Fibroblast of lung (primary cell): ENCODE measurements at regions not wholly inside any gene's neighbourhood (a gene's known extent, or its start where the extent isn't known, plus 50 kb on each side); places are given as distances from the start of the nearest gene placed in this dataset.

ENCODE experiments used
- DNase-seq, 2 donors: peaks; one replicate each; pipeline versions ENCODE4 v3.0.0 to v3.0.0-alpha.2; 2010; ENCODE audit warnings: low read depth in 2 of 2
- H2AFZ ChIP-seq: 2 replicates; pipeline ENCODE4 v1.5.1; 2012; ENCODE audit warnings: low read length, control low read depth, inconsistent platforms
- H3K27ac ChIP-seq: 2 replicates; pipeline ENCODE4 v1.5.1; 2011; ENCODE audit warnings: low read length, control low read depth; ENCODE audit not compliant: insufficient read depth
- H3K27me3 ChIP-seq: 2 replicates; pipeline ENCODE4 v1.5.1; 2011; ENCODE audit warnings: mild to moderate bottlenecking, low read length; ENCODE audit not compliant: control insufficient read depth, insufficient read depth
- H3K36me3 ChIP-seq: 2 replicates; pipeline ENCODE4 v1.5.1; 2011; ENCODE audit warnings: low read length; ENCODE audit not compliant: control insufficient read depth, insufficient read depth
- H3K4me1 ChIP-seq: 2 replicates; pipeline ENCODE4 v1.5.1; 2011; ENCODE audit warnings: low read length; ENCODE audit not compliant: control insufficient read depth, insufficient read depth; ENCODE audit errors: extremely low read depth
- H3K4me2 ChIP-seq: 2 replicates; pipeline ENCODE4 v1.5.1; 2011; ENCODE audit warnings: low read length, control low read depth; ENCODE audit not compliant: insufficient read depth; ENCODE audit errors: extremely low read depth
- H3K4me3 ChIP-seq, 4 experiments: fragments of 200-600 bp in 1 of 4; sonication (generic) in 1 of 4; replicated peaks in 1 of 4; 2 replicates each; pipeline ENCODE4 v1.5.1; 2011 to 2016; ENCODE audit warnings: low read length in 4 of 4, low read depth in 3 of 4, mild to moderate bottlenecking in 3 of 4, control low read depth in 2 of 4, inconsistent platforms in 1 of 4, mixed read lengths in 1 of 4; ENCODE audit not compliant: insufficient read depth in 1 of 4; ENCODE audit errors: control extremely low read depth in 1 of 4
- H3K79me2 ChIP-seq: 2 replicates; pipeline ENCODE4 v1.5.1; 2012; ENCODE audit warnings: mild to moderate bottlenecking, low read length, inconsistent platforms; ENCODE audit not compliant: control insufficient read depth, insufficient read depth
- H3K9ac ChIP-seq: 2 replicates; pipeline ENCODE4 v1.5.1; 2011; ENCODE audit warnings: mild to moderate bottlenecking, low read length, control low read depth; ENCODE audit not compliant: insufficient read depth
- H3K9me3 ChIP-seq: 2 replicates; pipeline ENCODE4 v1.5.1; 2012; ENCODE audit warnings: low read depth, low read length; ENCODE audit not compliant: control insufficient read depth, insufficient read depth
- H4K20me1 ChIP-seq: 2 replicates; pipeline ENCODE4 v1.5.1; 2011; ENCODE audit warnings: low read length; ENCODE audit not compliant: control insufficient read depth, insufficient read depth; ENCODE audit errors: extremely low read depth
- EZH2 ChIP-seq: IDR thresholded peaks from 2 replicates; pipeline ENCODE4 v1.5.1; 2012; ENCODE audit warnings: low read length, control low read depth, mild to moderate bottlenecking; ENCODE audit errors: missing control alignments
- TF ChIP-seq, protein P1 (sequence below), 2 donors: IDR thresholded peaks in 1 of 2; conservative IDR thresholded peaks in 1 of 2; 1 replicate in 1 of 2; 2 replicates in 1 of 2; pipeline ENCODE4 v1.5.1; 2011 to 2012; ENCODE audit warnings: low read length in 2 of 2, control low read depth in 1 of 2, inconsistent platforms in 1 of 2, low read depth in 1 of 2, mild to moderate bottlenecking in 1 of 2

DNA sequence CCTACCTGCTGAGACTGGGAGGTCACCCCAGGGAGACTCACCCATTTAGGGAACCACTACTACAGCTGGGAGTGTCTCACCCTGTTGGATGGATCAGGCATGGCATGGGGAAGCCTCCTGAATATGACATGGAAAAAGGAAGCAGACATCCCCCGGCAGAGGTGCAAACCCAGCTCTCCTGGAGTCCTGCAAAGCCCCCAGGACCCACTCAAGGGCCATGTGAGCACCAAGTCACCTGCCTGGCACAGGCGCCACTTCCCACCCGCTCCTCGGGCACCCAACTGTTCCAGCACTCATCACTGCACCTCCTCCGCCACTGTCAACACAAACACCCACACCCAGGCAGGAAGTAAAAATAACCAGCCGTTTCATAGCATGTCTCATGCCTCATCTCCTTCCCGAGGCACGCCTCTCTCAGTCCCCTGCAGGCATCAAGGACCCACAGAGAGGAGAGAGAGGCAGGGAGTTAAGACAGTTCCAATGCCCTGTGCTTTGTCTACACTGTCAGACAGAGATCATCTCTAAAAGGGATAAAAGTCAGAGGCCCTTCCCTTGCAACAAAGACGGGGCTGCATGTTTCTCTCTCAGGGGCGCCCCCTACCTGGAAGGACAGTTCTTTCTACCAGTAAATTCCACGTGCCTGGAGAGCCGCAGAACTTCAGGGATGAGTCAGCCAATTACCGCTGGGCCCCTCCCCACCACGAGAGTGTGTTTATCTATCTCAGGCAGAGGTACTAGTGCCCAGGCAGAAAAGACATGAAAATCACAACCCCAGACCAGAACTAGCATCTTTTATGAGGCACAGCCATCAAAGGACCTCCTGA lies 150.1 kb upstream of the SOD1 start:
- no peaks in the 10 kb centered on the region for H3K4me1 ChIP-seq
- H3K9ac ChIP-seq: no peak overlapping the region
- H2AFZ ChIP-seq: no peak overlapping the region
- no peak overlapping the region for H3K4me3 ChIP-seq
- H3K79me2 ChIP-seq: no peaks in the 10 kb centered on the region
- no peak overlapping the region for H3K27ac ChIP-seq
- H4K20me1 ChIP-seq: no peaks in the 10 kb centered on the region
- H3K36me3 ChIP-seq: no peaks in the 10 kb centered on the region
- no peak overlapping the region for H3K4me2 ChIP-seq
- H3K27me3 ChIP-seq: no peaks in the 10 kb centered on the region
- no peaks in the 10 kb centered on the region for H3K9me3 ChIP-seq
- peak in 1 of 2 donors; percentile 41 for DNase-seq
- TF ChIP-seq EZH2: no peak
- TF ChIP-seq, protein P1, sequence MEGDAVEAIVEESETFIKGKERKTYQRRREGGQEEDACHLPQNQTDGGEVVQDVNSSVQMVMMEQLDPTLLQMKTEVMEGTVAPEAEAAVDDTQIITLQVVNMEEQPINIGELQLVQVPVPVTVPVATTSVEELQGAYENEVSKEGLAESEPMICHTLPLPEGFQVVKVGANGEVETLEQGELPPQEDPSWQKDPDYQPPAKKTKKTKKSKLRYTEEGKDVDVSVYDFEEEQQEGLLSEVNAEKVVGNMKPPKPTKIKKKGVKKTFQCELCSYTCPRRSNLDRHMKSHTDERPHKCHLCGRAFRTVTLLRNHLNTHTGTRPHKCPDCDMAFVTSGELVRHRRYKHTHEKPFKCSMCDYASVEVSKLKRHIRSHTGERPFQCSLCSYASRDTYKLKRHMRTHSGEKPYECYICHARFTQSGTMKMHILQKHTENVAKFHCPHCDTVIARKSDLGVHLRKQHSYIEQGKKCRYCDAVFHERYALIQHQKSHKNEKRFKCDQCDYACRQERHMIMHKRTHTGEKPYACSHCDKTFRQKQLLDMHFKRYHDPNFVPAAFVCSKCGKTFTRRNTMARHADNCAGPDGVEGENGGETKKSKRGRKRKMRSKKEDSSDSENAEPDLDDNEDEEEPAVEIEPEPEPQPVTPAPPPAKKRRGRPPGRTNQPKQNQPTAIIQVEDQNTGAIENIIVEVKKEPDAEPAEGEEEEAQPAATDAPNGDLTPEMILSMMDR (conservative IDR thresholded peaks at IDR 0.05 in 1 of 2, IDR thresholded peaks at IDR 0.05 in 1 of 2; ENCODE audit: low read depth in 1 of 2, low read length in 2 of 2): no peak

GRCh38 chr21:31505975-31506374 lies 153.5 kb upstream of the SOD1 start:
- H3K79me2 ChIP-seq: no peaks in the 10 kb centered on the region
- no peaks in the 10 kb centered on the region for H3K27me3 ChIP-seq

DNA sequence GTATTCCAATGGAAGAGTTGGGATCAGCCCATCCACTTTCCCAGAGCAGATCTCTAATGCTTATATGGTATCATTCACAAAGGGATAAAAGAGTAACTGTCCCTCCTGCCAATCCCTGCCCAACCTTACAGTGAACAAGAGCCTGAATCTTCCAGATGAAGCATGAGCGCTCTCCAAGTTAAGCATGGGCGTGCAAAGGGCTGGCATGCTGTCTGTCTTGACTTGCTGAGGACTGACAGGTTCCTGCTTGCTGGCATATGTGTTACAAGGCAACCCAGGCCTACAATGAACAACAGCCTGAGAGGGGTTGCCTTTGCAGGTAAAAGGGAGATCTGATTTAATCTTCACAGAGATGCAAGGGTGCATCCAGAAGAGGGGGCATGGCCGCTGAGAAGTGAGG lies 155.6 kb upstream of the SOD1 start:
- Histone ChIP-seq H3K9me3 (no peaks in the 10 kb centered on the region), H3K9ac (no peak overlapping the region), H2AFZ (no peak overlapping the region), H3K27me3 (no peaks in the 10 kb centered on the region), H3K4me1 (no peaks in the 10 kb centered on the region), H3K27ac (no peak overlapping the region), H4K20me1 (no peaks in the 10 kb centered on the region), H3K4me3 (no peak overlapping the region), H3K36me3 (no peaks in the 10 kb centered on the region), H3K79me2 (no peaks in the 10 kb centered on the region), H3K4me2 (no peak overlapping the region)
- TF ChIP-seq EZH2: no peak
- TF ChIP-seq, protein P1 (conservative IDR thresholded peaks at IDR 0.05 in 1 of 2, IDR thresholded peaks at IDR 0.05 in 1 of 2; ENCODE audit: low read depth in 1 of 2, low read length in 2 of 2): no peak
- no peak for DNase-seq

More at GRCh38 chr21:31505975-31506374, 153.5 kb upstream of the SOD1 start:
- Histone ChIP-seq H3K9ac (no peak overlapping the region), H3K4me1 (no peaks in the 10 kb centered on the region), H3K4me3 (no peak overlapping the region), H2AFZ (no peak overlapping the region), H3K4me2 (no peak overlapping the region), H3K27ac (no peak overlapping the region), H3K9me3 (no peaks in the 10 kb centered on the region), H3K36me3 (no peaks in the 10 kb centered on the region), H4K20me1 (no peaks in the 10 kb centered on the region)
- no peak for DNase-seq
- TF ChIP-seq, protein P1 (conservative IDR thresholded peaks at IDR 0.05 in 1 of 2, IDR thresholded peaks at IDR 0.05 in 1 of 2; ENCODE audit: low read depth in 1 of 2, low read length in 2 of 2): no peak
- no peak for TF ChIP-seq EZH2
